Stomach (tissue), 4 donors: ENCODE measurements at regions not wholly inside any gene's neighbourhood (a gene's known extent, or its start where the extent isn't known, plus 50 kb on each side); places are given as distances from the start of the nearest gene placed in this dataset.

ENCODE experiments used
- EP300 ChIP-seq: sonication (generic); formaldehyde crosslinking; IDR thresholded peaks from one replicate; pipeline ENCODE4 v1.6.1; 2017; ENCODE audit warnings: antibody characterized with exemption
- POLR2A ChIP-seq, 4 donors: fragments of 450-650 bp; IDR thresholded peaks; one replicate each; pipeline ENCODE4 v1.6.1; 2016; ENCODE audit warnings: antibody characterized with exemption in 4 of 4, control low read depth in 2 of 4, mild to moderate bottlenecking in 1 of 4, moderate library complexity in 1 of 4
- POLR2AphosphoS5 ChIP-seq, 3 donors: sonication (generic); formaldehyde crosslinking; IDR thresholded peaks; one replicate each; pipeline ENCODE4 v1.6.1; 2016; ENCODE audit warnings: antibody characterized with exemption in 3 of 3
- TF ChIP-seq, protein P1 (sequence below), 7 experiments: fragments of 450-650 bp in 4 of 7; fragments of 200-600 bp in 3 of 7; sonication (generic) in 3 of 7; IDR thresholded peaks; one replicate each; pipeline ENCODE4 v1.5.1; 2016 to 2019; ENCODE audit warnings: antibody characterized with exemption in 7 of 7, control low read depth in 2 of 7, mild to moderate bottlenecking in 1 of 7

DNA sequence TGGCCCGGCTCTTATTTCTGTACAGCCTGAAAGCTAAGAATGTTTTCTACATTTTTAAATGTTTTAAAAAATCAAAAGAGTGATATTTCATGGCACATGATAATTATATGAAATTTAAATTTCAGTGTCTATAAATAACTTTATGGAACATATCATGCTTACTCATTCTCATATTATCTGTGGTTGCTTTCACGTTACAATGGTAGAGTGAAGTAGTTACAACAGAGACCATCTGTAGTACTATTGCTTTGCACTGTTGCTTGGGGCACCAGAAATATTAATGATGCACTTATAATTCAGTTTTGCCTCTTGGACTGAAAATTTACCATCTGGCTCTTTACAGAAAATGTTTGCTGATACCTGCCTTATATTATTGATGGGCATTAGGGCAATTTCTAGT lies 481.6 kb downstream of the PLPP3 start:
- TF ChIP-seq POLR2A (IDR thresholded peaks at IDR 0.05), result no peak
- TF ChIP-seq, protein P1, sequence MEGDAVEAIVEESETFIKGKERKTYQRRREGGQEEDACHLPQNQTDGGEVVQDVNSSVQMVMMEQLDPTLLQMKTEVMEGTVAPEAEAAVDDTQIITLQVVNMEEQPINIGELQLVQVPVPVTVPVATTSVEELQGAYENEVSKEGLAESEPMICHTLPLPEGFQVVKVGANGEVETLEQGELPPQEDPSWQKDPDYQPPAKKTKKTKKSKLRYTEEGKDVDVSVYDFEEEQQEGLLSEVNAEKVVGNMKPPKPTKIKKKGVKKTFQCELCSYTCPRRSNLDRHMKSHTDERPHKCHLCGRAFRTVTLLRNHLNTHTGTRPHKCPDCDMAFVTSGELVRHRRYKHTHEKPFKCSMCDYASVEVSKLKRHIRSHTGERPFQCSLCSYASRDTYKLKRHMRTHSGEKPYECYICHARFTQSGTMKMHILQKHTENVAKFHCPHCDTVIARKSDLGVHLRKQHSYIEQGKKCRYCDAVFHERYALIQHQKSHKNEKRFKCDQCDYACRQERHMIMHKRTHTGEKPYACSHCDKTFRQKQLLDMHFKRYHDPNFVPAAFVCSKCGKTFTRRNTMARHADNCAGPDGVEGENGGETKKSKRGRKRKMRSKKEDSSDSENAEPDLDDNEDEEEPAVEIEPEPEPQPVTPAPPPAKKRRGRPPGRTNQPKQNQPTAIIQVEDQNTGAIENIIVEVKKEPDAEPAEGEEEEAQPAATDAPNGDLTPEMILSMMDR (IDR thresholded peaks at IDR 0.05), result no peak
- no peak for TF ChIP-seq POLR2AphosphoS5 (IDR thresholded peaks at IDR 0.05)
- no peak for TF ChIP-seq EP300
